T47D (cell line): ENCODE measurements at regions not wholly inside any gene's neighbourhood (a gene's known extent, or its start where the extent isn't known, plus 50 kb on each side); places are given as distances from the start of the nearest gene placed in this dataset.
A peak's percentile ranks its signal among the peaks of the same experiment; 100 is the strongest.
"Not testable (repeated sequence)": the region's sequence is repeated elsewhere in the genome, so short reads cannot be mapped to it uniquely, and the experiment has no call there.

Experiments used
- DNase-seq, 2 experiments: peaks; one replicate each; pipeline versions ENCODE4 v3.0.0 to v3.0.0-alpha.2; 2011 to 2012; ENCODE audit warnings: low read depth in 1 of 2, low spot score in 1 of 2
- JUND ChIP-seq: IDR thresholded peaks from 2 replicates; pipeline ENCODE4 v1.6.1; 2012; ENCODE audit warnings: low read depth
- in situ Hi-C: cut with HindIII; loops from 2 replicates; pipeline ENCODE4 v1.10.0; 2016; ENCODE audit warnings: low sequenced_read_pairs, low pct_unique_long_range_greater_than_20kb

- in situ Hi-C loops: no loop called here
- no peak for TF ChIP-seq JUND
- no peak for DNase-seq
Measured at GRCh38 chrX:11016728-11017127, 94.4 kb upstream of the HCCS start.

GRCh38 chrX:11022588-11022987 is 88.5 kb upstream of the HCCS start:
- DNase-seq, in situ Hi-C loops: not testable (repeated sequence)

GRCh38 chrX:11039926-11040325 is 71.2 kb upstream of the HCCS start:
- in situ Hi-C loops: no loop called here
- no peak for TF ChIP-seq JUND
- no peak for DNase-seq

GRCh38 chrX:11040405-11040804 is 70.7 kb upstream of the HCCS start:
- no peak for TF ChIP-seq JUND
- in situ Hi-C loops: no loop called here
- DNase-seq: peak in 1 of 2 experiments; percentile 23

- no peak for DNase-seq
- in situ Hi-C loops: no loop called here
- no peak for TF ChIP-seq JUND
Measured at GRCh38 chrX:11040996-11041395, 70.1 kb upstream of the HCCS start.

- in situ Hi-C loops: no loop called here
- no peak for DNase-seq
- TF ChIP-seq JUND: no peak
Measured at GRCh38 chrX:11050013-11050412, 61.1 kb upstream of the HCCS start.

GRCh38 chrX:11053351-11053750 is 57.8 kb upstream of the HCCS start:
- in situ Hi-C loops: no loop called here
- DNase-seq: peak; percentile 4 to 40
- TF ChIP-seq JUND: no peak

GRCh38 chrX:11056322-11057176 is 54.6 kb upstream of the HCCS start:
- TF ChIP-seq JUND: no peak
- DNase-seq: no peak
- in situ Hi-C loops: no loop called here

GRCh38 chrX:11059933-11060332 is 51.2 kb upstream of the HCCS start:
- no peak for DNase-seq
- no peak for TF ChIP-seq JUND
- in situ Hi-C loops: no loop called here
